GM19463 (cell line): ENCODE measurements at regions not wholly inside any gene's neighbourhood (a gene's known extent, or its start where the extent isn't known, plus 50 kb on each side); places are given as distances from the start of the nearest gene placed in this dataset.
"Not testable (repeated sequence)": the region's sequence is repeated elsewhere in the genome, so short reads cannot be mapped to it uniquely, and the experiment has no call there.

ENCODE experiments used
- ATAC-seq: cut with Tn5 transposase; IDR thresholded peaks from one replicate; pipeline ENCODE4 v1.9.1; 2021; ENCODE audit warnings: mild to moderate bottlenecking, moderate library complexity; ENCODE audit not compliant: unreplicated experiment

DNA sequence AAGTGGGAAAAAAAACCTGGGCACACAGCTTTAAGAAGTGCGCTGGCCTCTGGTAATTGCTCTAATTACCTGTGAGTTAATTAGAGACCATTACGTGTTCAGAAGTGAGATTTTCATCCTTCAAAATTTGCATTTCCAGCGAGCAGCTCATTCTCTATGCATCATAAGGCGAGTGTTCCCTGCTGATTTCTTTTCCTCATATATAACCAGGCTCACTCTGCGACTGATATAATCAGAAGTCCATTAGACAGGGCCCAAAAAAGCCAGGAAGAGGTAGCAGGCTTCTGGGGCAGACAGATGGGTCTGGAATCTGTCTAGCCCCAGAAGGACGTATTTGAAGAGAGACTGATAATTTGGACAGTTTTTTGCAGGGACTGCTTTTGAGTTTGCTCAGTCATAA lies 158.7 kb downstream of the MTHFS start:
- no peak for ATAC-seq

DNA sequence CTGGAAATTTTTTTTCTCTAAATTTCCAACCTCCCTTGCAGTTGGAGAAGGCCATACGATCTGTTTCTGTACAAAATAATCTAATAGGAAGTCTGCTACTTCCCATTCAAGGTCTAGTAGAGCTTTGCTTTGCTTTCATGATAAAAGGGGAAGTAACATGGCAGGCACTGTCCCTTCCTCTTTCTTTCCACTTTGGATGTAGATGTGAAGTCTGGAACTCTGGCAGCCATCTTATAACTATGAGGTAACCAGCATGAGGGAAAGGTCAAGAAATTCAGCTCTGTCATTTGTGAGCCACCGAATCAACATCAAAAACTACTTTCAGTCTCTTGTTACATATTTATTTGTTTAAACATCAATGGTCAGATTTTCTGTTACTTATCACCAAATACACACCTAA lies 156.3 kb downstream of the MTHFS start:
- ATAC-seq, result no peak

DNA sequence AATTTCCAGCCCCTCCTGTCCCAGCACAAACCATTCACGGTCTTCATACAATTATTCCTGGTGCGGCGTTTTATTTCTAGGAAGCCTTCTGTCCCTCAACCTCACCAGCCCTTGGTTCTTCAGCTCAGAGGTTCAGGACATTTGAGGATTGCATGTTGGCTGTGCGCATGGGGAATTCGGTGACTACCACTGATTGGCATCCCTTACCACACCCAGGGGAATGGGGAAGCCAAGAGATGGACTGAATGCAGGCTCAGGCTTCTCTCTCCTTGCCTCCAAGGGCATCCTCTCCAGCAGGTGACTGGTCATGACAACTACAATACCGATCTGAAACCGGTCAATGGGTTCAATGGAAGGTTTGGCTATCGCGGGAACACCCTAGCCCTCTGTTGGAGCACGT lies 153.8 kb downstream of the MTHFS start:
- ATAC-seq, result no peak

DNA sequence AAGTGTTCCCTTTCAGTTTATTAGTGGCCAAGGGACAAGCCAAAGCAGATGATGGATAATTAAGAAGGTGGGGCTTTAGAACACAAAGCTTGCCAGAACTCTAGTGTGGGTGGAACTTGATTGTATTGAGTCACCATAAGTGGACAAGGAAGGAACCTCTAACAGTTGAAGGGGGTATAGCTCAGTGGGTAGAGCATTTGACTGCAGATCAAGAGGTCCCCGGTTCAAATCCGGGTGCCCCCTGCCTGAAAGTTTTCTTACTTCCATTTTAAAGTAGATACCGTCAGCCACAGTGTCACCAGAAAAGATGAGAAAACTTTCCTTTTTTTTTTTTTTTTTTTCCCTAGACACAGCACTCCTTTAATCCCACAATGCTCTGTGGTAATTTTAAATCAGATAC lies 152.3 kb downstream of the MTHFS start:
- not testable (repeated sequence) for ATAC-seq

DNA sequence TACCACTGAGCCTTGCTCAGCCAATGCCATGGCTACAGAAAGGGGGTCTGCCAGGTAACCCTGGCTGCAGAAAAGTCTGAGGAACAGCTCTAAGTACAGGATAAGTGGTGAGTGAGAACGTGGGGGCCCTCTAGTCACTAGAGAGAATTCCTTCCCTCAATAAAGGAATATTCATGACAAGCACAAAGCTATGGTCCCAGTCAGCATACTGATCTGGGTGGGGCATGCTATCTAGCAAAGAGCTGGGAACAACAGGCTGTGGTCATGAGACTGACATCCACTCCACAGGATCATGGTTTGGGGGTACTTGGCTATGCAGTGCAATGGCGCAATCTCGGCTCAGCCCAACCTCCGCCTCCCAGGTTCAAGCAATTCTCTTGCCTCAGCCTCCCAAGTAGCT lies 140.4 kb downstream of the MTHFS start:
- ATAC-seq, result no peak

DNA sequence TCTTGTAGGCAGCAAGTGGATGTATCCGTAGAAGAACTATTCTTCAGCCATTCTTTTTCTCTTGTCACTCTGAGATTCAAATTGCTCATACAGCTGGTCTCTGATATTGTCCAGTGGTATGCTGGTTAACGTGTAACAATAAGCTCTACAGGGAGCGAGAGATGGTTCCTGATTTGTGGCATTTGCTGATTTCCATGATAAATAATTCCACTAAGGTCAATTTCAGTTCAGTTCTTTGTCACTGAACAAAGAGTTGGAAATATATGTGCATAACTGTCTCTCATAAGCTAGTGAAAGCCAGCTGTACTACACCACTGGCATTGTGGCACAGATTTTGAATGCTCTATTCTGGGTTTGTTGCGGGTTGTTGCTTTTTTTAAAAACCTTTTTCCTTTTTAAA lies 131.7 kb downstream of the MTHFS start:
- no peak for ATAC-seq

DNA sequence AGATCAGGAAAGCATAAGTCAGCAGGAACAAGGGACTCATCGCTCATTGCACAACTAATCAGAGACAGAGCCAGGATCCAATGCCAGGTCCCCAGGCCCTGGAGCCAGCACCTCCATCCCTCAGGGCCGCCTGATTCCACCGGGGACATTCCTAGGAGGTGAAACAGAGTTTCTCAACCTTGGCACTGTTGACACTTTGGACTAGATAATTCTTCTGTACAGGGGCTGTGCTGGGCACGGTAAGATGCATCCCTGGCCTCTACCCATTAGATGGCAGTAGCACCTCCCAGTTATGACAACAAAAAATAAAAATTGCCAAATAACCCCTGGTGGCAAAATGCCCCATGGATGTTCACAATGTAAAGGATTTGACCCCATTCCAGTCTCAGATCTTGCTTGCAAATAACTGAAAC lies 127.7 kb downstream of the MTHFS start:
- ATAC-seq, result no peak

DNA sequence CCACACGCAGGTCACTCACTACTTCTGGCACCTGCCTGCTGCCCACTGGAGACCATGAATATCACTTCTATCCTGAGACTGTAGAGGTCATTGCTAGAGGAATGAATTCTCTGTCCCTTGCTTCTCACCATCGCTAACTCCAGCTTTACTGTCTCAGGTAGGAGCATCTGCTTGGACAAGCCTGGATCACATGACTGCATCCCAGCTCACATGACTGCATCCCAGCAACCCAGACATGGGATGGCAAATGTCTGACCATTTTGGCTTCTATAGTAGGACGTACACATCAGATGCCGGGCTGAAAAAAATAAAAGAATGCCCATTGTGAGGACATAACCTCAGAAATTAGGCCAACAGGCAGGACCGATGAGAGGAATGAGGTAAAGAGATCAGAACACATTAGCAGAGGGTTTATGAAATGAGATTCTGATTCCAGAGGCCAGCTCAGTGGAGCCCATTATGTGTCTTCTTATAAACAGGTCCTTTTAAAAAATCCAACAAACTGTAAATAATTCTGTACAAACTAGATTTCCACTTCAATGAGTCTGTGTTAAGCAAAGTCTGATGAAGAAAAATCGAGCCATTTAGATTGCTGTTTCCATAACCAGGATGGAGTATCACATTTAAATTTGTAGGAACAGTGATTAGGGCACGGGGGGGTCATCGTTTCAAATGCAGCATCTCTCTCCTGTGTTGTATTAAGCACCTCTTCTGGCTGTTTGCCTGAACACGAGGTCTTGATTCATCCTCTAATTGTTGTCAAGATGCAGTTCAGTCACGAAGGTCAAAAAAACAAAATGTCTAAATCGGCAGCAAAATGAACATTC lies 126.7 kb downstream of the MTHFS start:
- ATAC-seq, result no peak

DNA sequence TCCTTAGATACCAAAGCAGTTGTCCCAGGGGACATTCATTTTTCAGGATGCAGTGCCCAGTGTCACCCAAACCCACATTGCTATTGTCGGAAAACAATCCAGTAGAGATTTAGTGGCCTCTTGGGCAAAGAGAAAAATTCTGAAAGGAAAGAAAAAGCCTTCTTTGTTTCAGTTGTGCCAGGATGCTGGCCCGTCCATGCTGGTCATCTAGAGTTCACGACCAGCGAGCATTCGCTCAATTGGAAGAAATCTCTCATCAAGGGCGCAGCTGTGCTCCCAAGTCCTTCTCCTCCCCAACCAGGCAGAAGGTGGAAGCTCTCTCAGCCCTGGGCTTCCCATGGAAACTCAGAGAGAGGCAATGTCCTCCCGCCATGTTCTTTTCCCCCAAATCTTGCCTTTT lies 123.7 kb downstream of the MTHFS start:
- no peak for ATAC-seq

DNA sequence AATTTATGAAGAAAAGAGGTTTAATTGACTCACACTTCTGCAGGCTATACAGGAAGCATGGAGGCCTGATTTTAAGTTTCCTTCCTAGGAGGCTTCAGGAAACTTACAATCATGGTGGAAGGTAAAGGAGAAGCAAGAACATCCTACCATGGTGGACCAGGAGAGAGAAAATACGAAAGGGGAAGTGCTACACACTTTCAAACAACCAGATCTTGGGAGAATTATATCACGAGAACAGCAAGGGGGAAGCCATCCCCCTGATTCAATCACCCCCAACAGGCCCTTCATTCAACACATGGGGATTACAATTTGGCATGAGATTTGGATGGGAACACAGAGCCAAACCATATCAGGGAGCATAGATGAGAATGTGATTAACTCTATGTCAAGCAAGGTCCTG lies 121.0 kb downstream of the MTHFS start:
- no peak for ATAC-seq

DNA sequence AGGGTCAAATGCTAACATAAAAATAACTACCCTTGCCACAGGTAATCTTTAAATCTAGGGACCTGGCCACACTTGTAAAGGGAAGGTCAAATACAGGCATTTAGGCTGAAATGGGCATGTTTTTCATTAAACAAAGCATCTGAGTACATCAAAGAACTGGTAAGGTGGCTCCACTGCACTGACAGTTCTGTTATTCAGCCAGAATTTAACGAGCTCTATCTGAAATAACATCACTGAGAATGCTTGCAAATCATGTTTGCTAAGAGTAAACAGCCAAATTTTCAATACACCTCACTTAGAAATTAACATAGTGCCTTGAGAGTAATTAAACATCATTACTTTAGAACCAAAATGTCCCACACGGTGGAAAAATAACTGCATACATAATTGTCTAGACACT lies 118.9 kb downstream of the MTHFS start:
- no peak for ATAC-seq

DNA sequence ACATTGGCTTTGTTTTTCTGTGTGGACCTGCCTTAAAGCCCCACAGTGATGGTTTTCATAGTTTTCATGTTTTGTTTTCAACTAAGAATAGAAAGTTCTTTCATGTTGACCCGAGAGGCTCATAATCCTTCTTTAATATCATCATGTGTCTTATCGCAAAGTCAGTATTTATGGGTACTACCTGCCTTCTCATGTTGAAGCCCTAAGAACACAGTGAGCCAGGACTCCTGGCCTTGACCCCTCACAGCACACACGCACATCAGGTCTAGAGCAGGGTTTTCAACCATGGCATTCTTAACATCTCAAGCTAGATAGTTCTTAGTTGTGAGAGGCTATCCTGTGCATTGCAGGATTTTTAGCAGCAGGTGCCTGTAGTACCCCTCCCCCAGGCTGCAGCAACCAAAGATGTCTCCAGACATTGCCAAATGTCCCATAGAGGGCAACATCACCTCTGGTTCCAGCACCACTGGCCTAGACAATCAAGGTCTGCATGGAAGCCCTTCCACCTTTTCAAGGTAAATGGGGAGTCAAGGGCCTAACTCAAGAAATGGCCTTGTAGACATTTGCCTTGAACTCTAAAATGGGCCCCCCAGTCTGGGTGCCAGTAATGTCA lies 118.3 kb downstream of the MTHFS start:
- ATAC-seq, result no peak

DNA sequence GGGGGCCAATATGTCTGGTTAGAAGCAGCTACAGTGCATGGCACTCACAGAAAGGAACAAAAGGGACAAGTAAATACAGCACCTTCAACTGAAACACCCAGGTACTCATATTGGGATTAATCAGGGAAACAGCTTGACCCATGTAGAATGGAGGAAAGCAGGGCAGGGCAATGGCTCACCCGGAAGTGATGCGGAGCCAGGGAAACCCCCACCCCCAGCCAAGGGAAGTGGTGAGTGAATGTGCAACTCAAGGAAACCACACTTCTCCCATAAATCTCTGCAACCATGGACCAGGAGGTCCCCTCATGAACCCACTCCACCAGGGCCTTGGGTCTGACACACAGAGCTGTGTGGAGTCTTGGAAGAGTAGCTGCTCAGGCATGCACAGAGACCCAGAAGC lies 117.1 kb downstream of the MTHFS start:
- ATAC-seq, result no peak

DNA sequence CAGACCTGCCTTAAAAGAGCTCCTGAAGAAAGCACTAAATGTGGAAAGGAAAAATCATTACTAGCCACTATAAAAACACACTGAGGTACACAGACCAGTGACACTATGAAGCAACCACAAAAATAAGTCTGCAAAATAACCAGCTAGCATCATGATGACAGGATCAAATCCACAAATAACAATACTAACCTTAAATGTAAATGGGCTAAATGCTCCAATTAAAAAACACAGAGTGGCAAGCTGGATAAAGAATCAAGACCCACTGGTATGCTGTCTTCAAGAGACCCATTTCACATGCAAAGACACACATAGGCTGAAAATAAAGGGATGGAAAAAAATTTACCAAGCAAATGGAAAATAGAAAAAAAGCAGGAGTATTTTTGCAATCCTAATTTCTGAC lies 114.5 kb downstream of the MTHFS start:
- ATAC-seq, result not testable (repeated sequence)
